SJCRH30 (cell line): ENCODE measurements at regions not wholly inside any gene's neighbourhood (a gene's known extent, or its start where the extent isn't known, plus 50 kb on each side); places are given as distances from the start of the nearest gene placed in this dataset.
"Not testable (repeated sequence)": the region's sequence is repeated elsewhere in the genome, so short reads cannot be mapped to it uniquely, and the experiment has no call there.

Experiments used
- DNase-seq, 2 experiments: peaks; one replicate each; pipeline ENCODE4 v3.0.0-alpha.2; 2015 to 2020
- H3K27ac ChIP-seq: fragments of 250-450 bp; sonication (Bioruptor Pico); 2 replicates; pipeline ENCODE4 v1.5.1; 2020; ENCODE audit warnings: mild to moderate bottlenecking, moderate library complexity
- H3K27me3 ChIP-seq: fragments of 250-450 bp; sonication (Bioruptor Pico); 2 replicates; pipeline ENCODE4 v1.5.1; 2020; ENCODE audit warnings: mild to moderate bottlenecking, moderate library complexity
- H3K36me3 ChIP-seq: fragments of 250-450 bp; sonication (Bioruptor Pico); 2 replicates; pipeline ENCODE4 v1.5.1; 2020; ENCODE audit warnings: mild to moderate bottlenecking, moderate library complexity
- H3K4me1 ChIP-seq: fragments of 250-450 bp; sonication (Bioruptor Pico); 2 replicates; pipeline ENCODE4 v1.5.1; 2020; ENCODE audit warnings: mild to moderate bottlenecking, moderate library complexity
- H3K4me3 ChIP-seq: fragments of 250-450 bp; sonication (Bioruptor Pico); 2 replicates; pipeline ENCODE4 v1.5.1; 2020; ENCODE audit warnings: mild to moderate bottlenecking, moderate library complexity
- H3K9me3 ChIP-seq: fragments of 250-450 bp; sonication (Bioruptor Pico); replicated peaks from 2 replicates; pipeline ENCODE4 v1.5.1; 2020; ENCODE audit warnings: mild to moderate bottlenecking, moderate library complexity

DNA sequence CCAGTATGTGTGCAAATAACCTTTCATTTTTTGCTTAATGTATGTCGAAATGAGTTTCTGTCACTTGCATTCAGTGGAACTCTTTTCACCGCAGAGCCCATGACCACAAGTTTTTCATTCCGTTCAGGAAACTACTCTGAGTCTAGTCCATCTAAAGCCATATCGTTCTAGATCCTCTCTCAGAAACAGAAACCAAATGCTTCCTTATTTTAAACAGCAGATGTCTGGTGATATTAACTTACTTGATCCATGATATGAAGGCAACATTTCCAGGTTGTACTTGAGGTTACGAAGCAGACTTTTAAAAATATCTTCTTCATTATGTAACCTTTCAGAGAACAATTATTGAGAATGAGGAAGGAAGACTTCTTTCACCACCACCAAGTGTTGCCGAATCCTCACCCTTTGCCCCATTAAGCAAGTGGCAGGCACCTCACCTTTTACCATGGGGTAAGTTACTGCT, 72.4 kb upstream of the GNAQ start:
- Histone ChIP-seq H3K4me1 (no peaks in the 10 kb centered on the region), H3K9me3 (no peaks in the 10 kb centered on the region), H3K4me3 (no peak overlapping the region), H3K27me3 (no peaks in the 10 kb centered on the region), H3K27ac (no peak overlapping the region), H3K36me3 (no peaks in the 10 kb centered on the region)
- no peak for DNase-seq

DNA sequence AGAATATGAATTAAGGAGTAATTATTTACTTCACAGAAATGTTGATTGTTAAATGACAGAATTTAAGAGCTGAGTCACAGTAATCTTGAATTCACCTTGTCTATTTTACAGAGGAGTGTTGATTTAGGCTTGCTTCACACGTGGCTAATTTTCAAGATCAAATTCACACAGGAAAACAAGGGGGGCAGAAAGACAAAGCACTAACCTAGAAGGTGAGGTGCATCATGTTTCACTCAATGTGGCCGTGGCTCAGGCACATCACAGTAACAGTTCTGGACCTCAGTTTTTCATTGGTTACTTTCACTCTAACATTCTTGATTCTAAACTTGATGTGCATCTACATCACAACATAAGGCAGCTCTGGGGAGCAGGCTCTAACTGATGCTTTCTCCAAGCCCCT, 69.6 kb upstream of the GNAQ start:
- H3K27ac ChIP-seq = no peak overlapping the region
- H3K9me3 ChIP-seq = no peaks in the 10 kb centered on the region
- H3K4me3 ChIP-seq = no peak overlapping the region
- 0 out of 2 replicates have a peak, but pooled peaks cover under 1% of the 10 kb centered on the region for H3K27me3 ChIP-seq
- H3K4me1 ChIP-seq = no peaks in the 10 kb centered on the region
- H3K36me3 ChIP-seq = no peaks in the 10 kb centered on the region
- no peak for DNase-seq

DNA sequence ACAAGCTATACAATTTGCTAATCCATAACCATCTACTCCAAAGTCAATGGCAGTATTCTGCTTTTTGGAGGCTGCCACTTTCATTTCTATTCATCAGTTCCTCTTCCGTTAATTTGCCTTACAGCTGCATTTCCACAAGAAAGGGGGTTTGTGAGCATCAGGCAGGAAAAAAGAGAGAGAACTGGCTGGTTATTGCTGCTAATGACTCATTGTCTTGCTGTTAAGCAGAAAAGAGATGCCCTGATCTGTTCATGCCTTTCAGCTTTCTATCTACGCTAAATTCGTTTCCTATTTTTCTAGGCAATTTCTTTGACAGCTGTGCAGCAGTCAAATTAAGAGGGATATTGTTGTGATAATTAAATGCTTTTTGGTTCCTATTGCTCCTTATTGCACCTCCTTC, 65.9 kb upstream of the GNAQ start:
- no peaks in the 10 kb centered on the region for H3K36me3 ChIP-seq
- peaks cover 4% of the 10 kb centered on the region; the same call in 1 of the 2 replicates for H3K27me3 ChIP-seq
- no peak overlapping the region for H3K4me3 ChIP-seq
- H3K9me3 ChIP-seq = no peaks in the 10 kb centered on the region
- no peaks in the 10 kb centered on the region for H3K4me1 ChIP-seq
- H3K27ac ChIP-seq = no peak overlapping the region
- no peak for DNase-seq

DNA sequence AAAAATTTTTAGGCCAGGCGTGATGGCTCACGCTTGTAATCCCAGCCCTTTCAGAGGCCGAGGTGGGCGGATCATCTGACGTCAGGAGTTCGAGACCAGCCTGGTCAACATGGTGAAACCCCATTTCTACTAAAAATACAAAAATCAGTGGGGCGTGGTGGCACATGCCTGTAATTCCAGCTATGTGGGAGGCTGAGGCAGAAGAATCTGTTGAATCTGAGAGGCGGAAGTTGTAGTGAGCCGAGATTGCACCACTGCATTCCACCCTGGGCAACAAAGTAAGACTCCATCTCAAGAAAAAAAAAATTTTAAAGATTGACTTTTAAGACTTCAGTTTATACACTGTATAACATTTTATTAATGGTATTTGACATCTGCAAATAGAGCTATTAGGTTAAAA, 60.1 kb upstream of the GNAQ start:
- Histone ChIP-seq H3K27ac (no peak overlapping the region), H3K9me3 (peaks cover 5% of the 10 kb centered on the region; the same call in 1 of the 2 replicates), H3K27me3 (peaks cover 4% of the 10 kb centered on the region; the same call in 1 of the 2 replicates), H3K4me3 (no peak overlapping the region), H3K4me1 (no peaks in the 10 kb centered on the region), H3K36me3 (no peaks in the 10 kb centered on the region)
- DNase-seq = no peak

DNA sequence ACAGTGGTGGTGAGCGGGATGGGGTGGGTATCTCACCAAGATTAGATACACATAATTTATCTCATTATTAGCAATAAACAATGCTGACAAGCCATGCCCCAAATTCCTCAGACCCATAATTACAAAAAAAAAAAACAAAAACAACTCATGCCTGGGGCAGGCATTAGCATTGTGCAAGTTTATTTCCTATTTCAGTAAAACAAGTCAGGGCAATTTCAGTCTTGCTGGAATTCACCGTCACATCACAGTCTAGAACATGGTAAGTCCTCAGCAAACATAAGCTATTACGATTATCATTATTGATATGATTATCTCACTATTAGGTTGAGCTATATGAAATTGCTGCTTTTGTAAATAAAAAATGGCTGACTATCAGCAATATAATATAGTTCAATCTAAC, 57.5 kb upstream of the GNAQ start:
- Histone ChIP-seq H3K27ac (no peak overlapping the region), H3K4me1 (no peaks in the 10 kb centered on the region), H3K9me3 (peaks cover 5% of the 10 kb centered on the region; the same call in 1 of the 2 replicates), H3K27me3 (no peaks in the 10 kb centered on the region; the same call in 1 of the 2 replicates), H3K36me3 (no peaks in the 10 kb centered on the region), H3K4me3 (no peak overlapping the region)
- no peak for DNase-seq

DNA sequence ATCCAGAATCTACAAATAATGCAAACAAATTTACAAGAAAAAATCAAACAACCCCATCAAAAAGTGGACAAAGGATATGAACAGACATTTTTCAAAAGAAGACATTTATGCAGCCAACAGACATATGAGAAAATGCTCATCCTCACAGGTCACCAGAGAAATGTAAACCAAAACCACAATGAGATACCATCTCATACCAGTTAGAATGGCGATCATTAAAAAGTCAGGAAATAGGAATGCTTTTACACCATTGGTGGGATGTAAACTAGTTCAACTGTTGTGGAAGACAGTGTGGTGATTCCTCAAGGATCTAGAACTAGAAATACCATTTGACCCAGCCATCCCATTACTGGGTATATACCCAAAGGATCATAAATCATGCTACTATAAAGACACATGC, 56.6 kb upstream of the GNAQ start:
- not testable (repeated sequence) for H3K27ac ChIP-seq, H3K4me1 ChIP-seq, H3K36me3 ChIP-seq, DNase-seq, H3K27me3 ChIP-seq, H3K9me3 ChIP-seq, H3K4me3 ChIP-seq
